Fibroblast of upper back skin (primary cell): ENCODE measurements at regions not wholly inside any gene's neighbourhood (a gene's known extent, or its start where the extent isn't known, plus 50 kb on each side); places are given as distances from the start of the nearest gene placed in this dataset.
"Not testable (repeated sequence)": the region's sequence is repeated elsewhere in the genome, so short reads cannot be mapped to it uniquely, and the experiment has no call there.

Experiments
- DNase-seq: peaks from one replicate; pipeline ENCODE4 v3.0.0-alpha.2; 2013

- not testable (repeated sequence) for DNase-seq
These were observed 108.9 kb downstream of the SRGAP2 start for GRCh38 chr1:206312274-206312665.

- DNase-seq, result not testable (repeated sequence)
These were observed 111.8 kb downstream of the SRGAP2 start for GRCh38 chr1:206314951-206315636.

GRCh38 chr1:206316901-206317300 is 113.6 kb downstream of the SRGAP2 start:
- DNase-seq, result not testable (repeated sequence)

DNA sequence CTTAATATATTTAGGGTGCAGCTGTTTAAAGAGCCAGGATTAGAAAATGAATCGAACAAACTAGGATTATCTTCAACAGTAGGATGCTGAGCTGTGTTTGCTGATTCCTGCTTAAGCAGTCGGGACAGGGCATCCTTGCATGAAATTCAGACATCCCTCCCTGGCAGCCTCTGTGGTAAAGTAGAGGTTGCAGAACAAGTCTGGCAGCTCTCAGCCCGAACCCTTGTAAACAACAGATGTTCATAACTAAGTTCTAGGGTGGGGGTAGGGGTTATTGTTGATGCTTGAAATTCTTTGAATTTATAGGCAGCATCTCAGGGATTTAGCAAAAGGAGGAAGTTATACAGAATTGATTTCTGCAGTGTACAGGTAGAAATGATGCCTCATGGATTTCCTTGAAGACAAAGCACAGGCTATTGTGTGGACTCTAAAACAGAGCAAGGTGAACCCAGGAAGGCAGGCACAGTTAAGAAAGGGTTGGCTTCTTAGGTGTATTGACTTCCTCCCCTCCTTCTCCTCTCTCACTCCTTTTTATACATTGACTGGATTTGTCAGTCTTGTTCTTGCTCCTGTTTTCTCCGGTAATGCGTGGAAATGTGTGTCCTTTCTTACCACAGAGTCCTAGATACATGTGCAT is 114.7 kb downstream of the SRGAP2 start:
- not testable (repeated sequence) for DNase-seq

DNA sequence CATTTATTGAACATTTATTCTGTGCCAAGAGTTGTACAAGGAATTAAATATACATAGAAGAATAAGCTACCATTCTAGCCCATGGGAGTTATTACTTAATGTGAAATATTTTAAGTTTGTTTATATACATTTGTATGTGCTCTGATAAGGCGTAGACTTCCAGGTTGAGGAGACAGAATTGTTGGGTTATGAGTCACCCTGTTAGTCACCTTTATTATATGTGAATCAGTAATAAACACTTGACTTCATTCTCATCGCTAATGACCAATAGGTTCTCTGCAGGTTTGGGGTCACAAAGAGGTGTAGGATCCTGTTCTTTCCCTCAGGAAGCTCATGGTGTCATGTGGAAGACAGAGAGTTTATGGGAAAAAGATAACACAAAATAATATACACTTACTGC is 116.9 kb downstream of the SRGAP2 start:
- DNase-seq, result not testable (repeated sequence)

DNA sequence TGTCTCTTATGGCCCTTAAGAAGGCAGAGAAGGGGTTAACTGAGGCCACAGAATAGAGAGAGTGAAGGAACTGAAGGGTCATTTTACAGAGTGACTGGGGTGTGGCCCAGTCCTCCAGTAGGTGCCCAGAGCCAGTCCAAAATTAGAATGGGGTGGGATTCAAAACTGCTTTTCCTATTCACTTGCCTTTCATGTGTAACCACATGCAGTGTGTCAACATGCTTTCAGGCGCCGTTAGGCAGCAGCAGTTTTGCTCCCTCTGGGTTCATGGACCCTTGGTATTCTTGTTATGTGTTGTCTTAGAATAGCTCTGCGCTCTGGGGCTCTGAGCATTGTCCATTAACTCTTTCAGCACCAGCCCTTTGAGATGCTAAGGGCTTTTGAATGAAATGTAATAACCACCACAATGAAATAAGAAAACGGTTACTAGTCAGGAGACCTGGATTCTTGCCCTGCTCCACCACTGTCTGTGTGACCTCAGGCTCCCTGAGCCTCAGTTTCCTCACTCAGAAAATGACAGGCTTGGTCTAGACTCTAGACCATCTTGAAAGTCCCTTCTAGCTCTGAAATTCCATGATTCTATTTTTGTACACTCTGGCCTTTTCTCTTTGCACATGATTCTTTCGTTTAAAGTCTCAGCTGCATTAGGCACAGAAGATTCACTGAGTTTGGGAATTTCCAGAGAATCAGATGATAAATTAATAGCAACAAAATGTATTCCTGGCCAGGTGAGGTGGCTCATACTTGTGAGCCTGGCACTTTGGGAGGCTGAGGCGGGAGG is 123.0 kb downstream of the SRGAP2 start:
- not testable (repeated sequence) for DNase-seq

- DNase-seq, result not testable (repeated sequence)
These were observed 128.3 kb downstream of the SRGAP2 start for GRCh38 chr1:206331597-206331996.

- not testable (repeated sequence) for DNase-seq
These were observed 130.0 kb downstream of the SRGAP2 start for GRCh38 chr1:206333316-206333715.

DNA sequence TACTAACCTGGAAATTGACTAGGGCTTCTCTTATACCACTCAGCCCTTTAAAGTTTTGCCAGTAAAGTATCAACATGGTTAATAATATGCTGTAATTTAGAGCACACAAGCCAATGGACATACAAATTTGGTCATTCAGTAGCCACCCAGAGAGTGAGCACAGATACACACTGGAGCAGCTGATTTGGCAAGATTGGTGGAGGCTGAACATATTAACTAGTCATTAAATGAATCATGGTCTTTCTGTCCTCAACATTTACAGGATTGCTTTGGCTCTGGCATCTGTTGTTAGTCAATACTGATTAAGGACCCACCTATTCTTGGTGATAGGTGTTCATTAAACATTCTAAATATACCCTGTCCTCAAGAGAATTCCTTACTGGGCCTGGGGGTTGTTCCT is 130.6 kb downstream of the SRGAP2 start:
- DNase-seq, result not testable (repeated sequence)

DNA sequence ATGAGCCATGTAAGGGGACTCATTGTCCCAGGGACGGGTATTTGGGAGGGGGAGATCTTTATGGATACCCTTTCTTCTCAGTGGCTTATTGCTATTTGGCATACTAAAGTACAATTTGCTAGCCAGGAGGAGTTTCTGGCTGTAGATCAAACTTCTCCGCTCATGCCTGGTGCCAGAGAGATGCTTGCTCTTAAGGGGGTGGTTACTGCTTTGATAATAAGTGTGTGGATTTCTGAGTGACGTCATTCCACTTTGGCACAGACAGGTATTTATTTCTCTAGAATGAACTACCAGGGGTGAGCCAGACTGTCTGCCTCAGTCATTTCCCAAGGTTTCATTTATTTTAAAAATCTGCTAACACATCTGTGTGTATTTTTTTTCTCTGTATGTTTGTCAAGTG is 131.1 kb downstream of the SRGAP2 start:
- not testable (repeated sequence) for DNase-seq

DNA sequence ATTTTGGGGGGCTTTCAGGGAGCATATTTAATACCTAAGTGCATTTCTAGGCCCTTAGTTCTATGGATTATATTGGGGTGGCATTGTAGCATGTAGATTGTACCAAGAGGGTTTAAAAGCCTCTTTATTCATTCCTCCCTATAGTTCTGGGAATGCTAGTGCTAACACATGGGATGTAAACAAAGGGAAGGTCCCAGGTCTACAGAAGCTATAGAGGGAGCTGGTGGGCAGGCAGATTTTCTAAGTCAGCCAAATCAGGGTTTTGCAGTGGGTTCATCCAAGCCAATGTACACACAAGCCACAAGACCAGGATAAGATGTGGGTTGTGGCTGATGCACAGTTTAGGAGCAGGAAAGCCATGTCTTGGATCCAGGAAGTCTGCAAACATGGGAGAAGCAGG is 131.8 kb downstream of the SRGAP2 start:
- DNase-seq, result not testable (repeated sequence)

DNA sequence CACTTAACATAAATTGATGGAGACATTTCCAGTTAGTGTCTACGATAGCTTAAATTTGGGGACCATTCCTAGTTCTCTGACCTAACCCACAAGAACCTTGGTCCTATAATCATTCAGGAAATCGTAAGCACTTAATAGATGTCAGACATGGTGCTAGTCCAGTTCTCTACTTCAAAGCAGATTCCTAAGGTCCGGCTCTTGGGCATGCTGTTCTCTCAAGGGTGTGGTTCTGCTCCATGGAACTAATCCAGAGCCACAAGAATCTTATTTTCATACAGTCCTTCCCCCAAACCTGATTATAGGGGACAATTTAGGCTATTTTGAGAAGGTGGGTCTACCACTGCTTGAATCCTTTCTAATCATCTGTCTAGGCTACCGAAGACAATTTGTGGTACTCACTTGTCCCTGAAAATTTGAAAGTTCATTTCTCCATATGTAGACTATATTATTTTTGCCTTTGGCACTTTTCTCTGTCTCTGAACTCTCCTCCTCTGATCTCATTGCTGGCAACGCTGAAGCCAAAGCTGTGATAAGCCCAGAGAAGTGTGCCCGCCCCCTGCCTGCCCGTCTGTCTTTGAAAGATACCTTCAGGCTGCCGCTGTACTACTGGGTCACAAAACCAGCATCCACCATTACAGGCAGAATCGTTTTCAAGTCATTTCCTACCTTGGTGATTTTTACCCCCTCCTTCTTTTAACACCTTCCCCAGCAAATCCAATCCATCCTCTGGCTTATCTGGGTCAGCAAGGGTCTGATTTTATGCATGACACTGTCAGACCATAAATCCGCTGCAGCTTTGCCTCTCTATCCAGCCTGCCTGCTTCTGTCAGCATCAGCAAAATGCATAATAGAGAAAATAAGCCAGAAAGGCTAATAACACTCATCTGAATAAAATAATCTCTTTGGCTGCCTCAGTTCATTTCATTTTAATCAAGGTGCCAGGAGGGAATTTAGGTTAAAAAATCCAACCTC is 132.8 kb downstream of the SRGAP2 start:
- DNase-seq, result not testable (repeated sequence)

DNA sequence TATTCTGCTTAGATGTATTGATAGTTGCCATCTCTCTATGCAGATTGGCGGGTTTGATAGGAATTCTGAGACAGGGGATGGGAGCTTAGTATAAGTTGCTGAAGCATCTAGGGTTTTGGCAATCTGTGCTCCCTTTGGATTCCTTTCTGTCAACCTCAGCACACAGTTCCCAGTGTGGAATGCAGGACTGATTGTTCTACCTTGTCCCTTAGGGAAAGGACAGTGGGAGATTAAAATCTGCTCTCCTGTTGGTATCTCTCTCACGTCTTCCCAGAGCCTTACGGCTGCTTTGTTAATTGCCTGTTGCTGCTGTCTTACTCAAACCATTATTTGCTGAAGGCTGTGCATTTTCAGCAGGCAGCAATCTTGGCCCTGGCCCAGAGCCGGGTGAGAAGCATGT is 133.3 kb upstream of the IKBKE start:
- DNase-seq, result peak; percentile 44

DNA sequence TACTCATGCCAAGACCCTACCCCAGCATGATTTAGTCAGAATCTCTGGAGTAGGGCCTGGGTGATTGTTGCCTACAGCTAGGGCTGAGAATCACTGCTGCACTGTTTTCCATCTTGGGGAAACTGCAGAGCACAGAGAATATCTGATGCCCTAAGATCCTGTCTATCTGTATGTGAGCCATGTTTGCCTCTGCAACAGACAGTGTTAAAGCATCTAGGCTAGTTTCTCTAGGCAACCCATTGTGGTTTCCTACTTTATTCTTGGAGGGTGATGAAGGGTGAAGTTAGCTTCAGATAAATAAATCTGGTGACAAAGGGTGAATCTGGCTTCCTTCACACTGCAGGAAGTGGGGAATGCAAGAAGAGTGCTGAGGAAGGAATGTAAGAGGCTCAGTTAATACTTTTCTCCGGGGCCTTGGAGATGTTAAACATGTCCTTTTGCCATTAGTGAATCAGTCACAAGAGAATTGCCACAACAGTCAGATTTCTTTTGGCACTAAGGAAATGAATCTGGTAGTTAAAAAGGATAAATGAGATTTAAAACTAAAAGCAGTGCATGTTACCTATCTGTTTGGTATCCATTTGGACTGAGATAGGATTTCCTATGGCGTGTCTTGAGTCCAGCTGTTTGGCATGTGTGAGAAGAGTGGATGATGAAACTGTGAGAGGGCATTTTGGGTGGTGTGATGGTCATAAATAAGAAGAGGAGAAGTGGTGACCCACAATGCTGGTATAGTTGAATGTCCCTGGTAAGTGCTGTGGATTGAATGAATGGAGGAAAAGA is 119.6 kb upstream of the IKBKE start:
- peak; percentile 22 for DNase-seq

DNA sequence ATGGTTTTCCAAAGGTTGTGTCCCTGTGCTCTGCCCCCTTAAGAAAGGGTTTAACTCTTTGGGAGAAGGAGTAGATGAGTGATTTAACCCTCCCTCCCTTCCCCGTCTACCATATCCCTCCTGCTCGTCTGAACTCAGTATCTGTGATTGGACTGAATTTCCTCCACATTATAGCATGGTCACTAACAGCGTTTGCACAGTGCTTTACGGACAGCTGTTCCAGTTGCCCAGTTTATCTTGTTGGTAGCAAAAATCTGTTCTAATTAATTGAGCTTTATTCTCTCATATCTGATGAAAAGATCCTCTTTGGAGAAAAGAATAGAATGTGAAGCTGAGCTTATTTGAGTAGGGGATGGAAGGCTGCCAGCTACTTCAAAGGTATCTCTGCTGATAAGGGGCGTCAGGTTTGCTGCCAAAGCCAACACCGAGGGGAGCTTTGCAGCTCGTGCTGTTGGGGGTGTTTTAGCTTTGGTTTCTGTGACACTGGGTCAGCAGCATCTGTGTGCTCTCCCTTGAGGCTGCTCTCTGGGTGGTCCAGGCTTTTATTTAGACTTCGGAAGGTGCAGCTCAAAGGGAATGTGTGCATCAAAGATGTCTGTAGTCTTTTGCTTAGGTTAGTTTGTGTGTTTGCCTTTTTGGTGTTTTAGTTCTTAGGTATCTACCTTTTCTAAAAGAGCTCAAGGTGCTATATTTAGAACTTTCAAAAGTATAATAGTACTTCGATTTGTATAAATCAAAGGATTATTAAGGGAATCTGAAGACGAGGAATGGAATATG is 118.8 kb upstream of the IKBKE start:
- not testable (repeated sequence) for DNase-seq

- peak; percentile 44 for DNase-seq
These were observed 114.0 kb upstream of the IKBKE start for GRCh38 chr1:206356310-206356709.

DNA sequence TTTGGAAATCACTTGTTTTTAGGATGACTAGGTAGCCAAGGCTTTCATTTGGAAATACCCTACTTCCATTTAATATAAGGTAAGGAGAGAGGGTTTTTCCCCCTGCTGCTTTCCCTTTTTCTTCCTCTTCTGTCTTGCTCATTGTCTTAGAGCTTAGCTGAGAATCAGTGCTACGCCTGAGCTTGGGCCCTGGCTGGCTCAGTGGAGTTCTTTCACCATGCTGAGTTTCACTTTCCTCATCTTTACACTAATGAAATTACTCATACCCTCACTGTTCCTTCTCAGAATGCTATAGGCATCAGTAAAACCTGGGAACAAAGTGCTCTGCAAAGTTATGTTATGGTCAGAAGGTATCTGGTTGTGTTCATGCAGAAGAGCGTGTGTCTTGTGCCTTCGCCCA is 112.3 kb upstream of the IKBKE start:
- DNase-seq, result not testable (repeated sequence)

DNA sequence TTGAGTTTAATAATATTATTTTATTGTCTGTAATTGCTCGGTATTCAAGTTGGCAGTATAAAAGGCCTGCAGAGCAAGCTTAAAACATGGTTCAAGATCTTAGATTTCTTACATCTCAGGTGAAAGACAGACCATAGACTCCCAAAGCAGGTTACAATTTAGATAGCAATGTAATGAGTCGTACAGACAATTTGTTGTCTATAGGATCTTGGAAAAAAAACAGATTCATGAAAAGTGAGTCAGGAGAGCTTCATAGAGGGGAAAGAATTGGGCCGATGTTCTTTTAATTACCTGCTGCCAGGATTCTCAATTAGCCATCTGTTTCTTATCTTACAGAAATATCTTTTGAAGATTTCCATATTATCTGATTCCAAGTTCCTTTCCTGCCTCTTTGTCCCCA is 111.5 kb upstream of the IKBKE start:
- DNase-seq, result not testable (repeated sequence)

DNA sequence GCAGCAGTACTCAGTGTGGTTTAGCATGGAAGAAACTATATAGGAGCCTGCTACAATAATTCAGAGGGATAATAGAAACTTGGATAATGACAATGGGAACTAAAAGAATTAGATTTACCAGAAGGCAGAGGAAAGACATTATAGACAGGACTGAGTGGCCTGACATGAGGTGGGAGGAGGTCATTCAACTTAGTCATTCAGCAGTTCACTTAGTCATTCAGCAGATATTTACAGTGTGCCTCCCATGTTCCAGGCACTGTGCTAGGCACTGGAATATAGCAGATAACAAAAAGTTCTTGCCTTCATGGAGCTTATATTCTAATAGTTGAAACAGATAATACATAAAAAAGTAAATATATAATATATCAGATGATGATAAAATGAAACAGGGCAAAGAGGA is 110.9 kb upstream of the IKBKE start:
- DNase-seq, result not testable (repeated sequence)

GRCh38 chr1:206361978-206362543 is 108.2 kb upstream of the IKBKE start:
- DNase-seq, result not testable (repeated sequence)
